ENCODE measurements at regions not wholly inside any gene's neighbourhood (a gene's known extent, or its start where the extent isn't known, plus 50 kb on each side); places are given as distances from the start of the nearest gene placed in this dataset.

DNA sequence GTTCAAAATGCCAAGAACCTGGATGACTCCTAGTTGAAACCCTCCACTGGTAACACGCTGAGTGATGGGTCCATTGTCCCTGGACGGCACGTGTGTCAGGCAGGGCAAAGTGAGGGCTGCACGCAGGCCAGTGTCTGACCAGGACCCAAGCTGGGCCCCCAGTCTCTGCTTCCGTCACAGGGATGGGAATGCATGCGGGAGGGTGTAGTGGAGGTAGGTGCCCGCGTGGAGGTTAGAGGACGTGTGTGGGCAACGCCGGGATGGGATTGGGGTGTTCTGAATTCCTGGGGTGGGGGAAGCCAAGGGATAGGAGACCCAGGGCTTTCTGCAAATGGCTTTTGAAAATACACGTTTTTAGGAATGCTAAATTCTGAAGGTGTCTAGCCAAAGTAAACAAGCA, 943.3 kb downstream of the BRD1 start:
- TF ChIP-seq POLR2A (IDR thresholded peaks at IDR 0.05; ENCODE audit: low read depth, low read length) = no peak
- TF ChIP-seq TAF1 (IDR thresholded peaks at IDR 0.05; ENCODE audit: low read depth, low read length) = no peak

Data from GM12891 (cell line).